Endothelial cell of umbilical vein (primary cell): ENCODE measurements at regions not wholly inside any gene's neighbourhood (a gene's known extent, or its start where the extent isn't known, plus 50 kb on each side); places are given as distances from the start of the nearest gene placed in this dataset.

ENCODE experiments used
- BruUV-seq: library from RNA; stranded (reverse); fragments of 400-500 nt; replicated peaks from 2 replicates; lab custom pipeline; 2021; lab: Mats Ljungman, UMichigan
- CTCF ChIA-PET: fragments of 300-600, 350-600 bp; sonication (Branson Sonifier 250); formaldehyde crosslinking; loops from one replicate; lab custom pipeline; 2021; ENCODE audit warnings: antibody characterized with exemption, inconsistent platforms; lab: Charles Lee
- POLR2A ChIA-PET: fragments of 300-600, 350-600 bp; sonication (Branson Sonifier 250); formaldehyde crosslinking; loops from one replicate; lab custom pipeline; 2021; ENCODE audit warnings: antibody characterized with exemption, inconsistent platforms; lab: Charles Lee
- DNase-seq: peaks from one replicate; pipeline ENCODE4 v3.0.0-alpha.2; 2011; ENCODE audit warnings: low read depth, low spot score
- FAIRE-seq: peaks from 2 replicates; lab custom pipeline; 2011; peaks lifted over from hg19 to GRCh38; lab: Jason Lieb, UNC
- H2AFZ ChIP-seq: 2 replicates; pipeline ENCODE4 v1.6.0; 2012; ENCODE audit warnings: low read depth, low read length, control low read depth, inconsistent platforms
- H3K27ac ChIP-seq: 2 replicates; pipeline ENCODE4 v1.5.1; 2011; ENCODE audit warnings: low read depth, mild to moderate bottlenecking, control low read depth, low read length, moderate library complexity; ENCODE audit not compliant: insufficient read depth
- H3K27me3 ChIP-seq, 2 experiments: 2 replicates each; pipeline versions ENCODE4 v1.6.0 to v1.6.1; 2011; ENCODE audit warnings: low read length in 2 of 2, mixed read lengths in 1 of 2; ENCODE audit not compliant: control insufficient read depth in 2 of 2, insufficient read depth in 2 of 2
- H3K36me3 ChIP-seq, 2 experiments: 2 replicates in 1 of 2; 3 replicates in 1 of 2; pipeline ENCODE4 v1.5.1; 2011; ENCODE audit warnings: low read length in 2 of 2, mild to moderate bottlenecking in 1 of 2, moderate library complexity in 1 of 2; ENCODE audit not compliant: control insufficient read depth in 2 of 2, insufficient read depth in 2 of 2; ENCODE audit errors: extremely low read depth in 1 of 2
- H3K4me1 ChIP-seq: 3 replicates; pipeline ENCODE4 v1.5.1; 2011; ENCODE audit warnings: mild to moderate bottlenecking, low read length; ENCODE audit not compliant: control insufficient read depth, insufficient read depth; ENCODE audit errors: extremely low read depth
- H3K4me2 ChIP-seq: 2 replicates; pipeline ENCODE4 v1.6.1; 2011; ENCODE audit warnings: low read length, control low read depth, mixed read lengths; ENCODE audit not compliant: insufficient read depth
- H3K4me3 ChIP-seq, 3 experiments: fragments of 200-600 bp in 1 of 3; sonication (generic), shearing (Covaris generic) in 1 of 3; replicated peaks in 1 of 3; 2 replicates each; pipeline ENCODE4 v1.5.1; 2011 to 2016; ENCODE audit warnings: control low read depth in 3 of 3, low read length in 3 of 3, mild to moderate bottlenecking in 2 of 3, inconsistent platforms in 1 of 3, low read depth in 1 of 3, moderate library complexity in 1 of 3; ENCODE audit not compliant: insufficient read depth in 1 of 3
- H3K79me2 ChIP-seq: 2 replicates; pipeline ENCODE4 v1.6.0; 2012; ENCODE audit warnings: low read length, inconsistent platforms; ENCODE audit not compliant: control insufficient read depth, insufficient read depth
- H3K9ac ChIP-seq: replicated peaks from 2 replicates; pipeline ENCODE3; 2011; ENCODE audit warnings: low read length, control low read depth; ENCODE audit not compliant: insufficient read depth; ENCODE audit errors: extremely low read depth
- H3K9me1 ChIP-seq: replicated peaks from 3 replicates; pipeline ENCODE4 v1.6.0; 2011; ENCODE audit warnings: mild to moderate bottlenecking, low read length; ENCODE audit not compliant: control insufficient read depth, insufficient read depth; ENCODE audit errors: extremely low read depth
- H3K9me3 ChIP-seq: replicated peaks from 2 replicates; pipeline ENCODE4 v1.5.1; 2012; ENCODE audit warnings: low read length, inconsistent platforms; ENCODE audit not compliant: control insufficient read depth, insufficient read depth
- H4K20me1 ChIP-seq: replicated peaks from 2 replicates; pipeline ENCODE3; 2011; ENCODE audit warnings: mild to moderate bottlenecking, low read length; ENCODE audit not compliant: control insufficient read depth, insufficient read depth; ENCODE audit errors: extremely low read depth
- CTCF ChIP-seq, 2 donors: IDR thresholded peaks; 1 replicate in 1 of 2; 2 replicates in 1 of 2; pipeline ENCODE4 v1.5.1; 2011; ENCODE audit warnings: low read length in 2 of 2, mild to moderate bottlenecking in 2 of 2, moderate library complexity in 2 of 2, control low read depth in 1 of 2, inconsistent platforms in 1 of 2, low read depth in 1 of 2; ENCODE audit not compliant: insufficient read depth in 1 of 2; ENCODE audit errors: extremely low read depth in 1 of 2
- EZH2 ChIP-seq: IDR thresholded peaks from 2 replicates; pipeline ENCODE4 v1.6.1; 2012; ENCODE audit warnings: borderline replicate concordance, low read depth, mild to moderate bottlenecking, moderate library complexity, low read length, inconsistent platforms; ENCODE audit not compliant: severe bottlenecking
- FOS ChIP-seq: IDR thresholded peaks from 2 replicates; pipeline ENCODE4 v1.6.1; 2011; ENCODE audit warnings: mild to moderate bottlenecking, low read length, moderate library complexity, borderline replicate concordance; ENCODE audit not compliant: insufficient read depth
- GATA2 ChIP-seq: IDR thresholded peaks from 2 replicates; pipeline ENCODE4 v1.7.0; 2011; ENCODE audit warnings: low read depth, mild to moderate bottlenecking, moderate library complexity, mixed read lengths, low read length; ENCODE audit not compliant: insufficient read length, insufficient read depth
- JUN ChIP-seq: IDR thresholded peaks from 2 replicates; pipeline ENCODE4 v1.6.1; 2011; ENCODE audit warnings: borderline replicate concordance, low read depth; ENCODE audit not compliant: insufficient read length, insufficient read depth
- MAX ChIP-seq: IDR thresholded peaks from 2 replicates; pipeline ENCODE4 v1.6.1; 2011; ENCODE audit not compliant: insufficient read depth, insufficient read length
- MYC ChIP-seq: IDR thresholded peaks from one replicate; pipeline ENCODE4 v1.6.1; 2011; ENCODE audit warnings: mild to moderate bottlenecking, low read depth, low read length
- POLR2A ChIP-seq: IDR thresholded peaks from 2 replicates; pipeline ENCODE4 v1.6.1; 2012; ENCODE audit warnings: low read depth, mild to moderate bottlenecking, control low read depth, low read length
- POLR2AphosphoS5 ChIP-seq: IDR thresholded peaks from 2 replicates; pipeline ENCODE4 v1.6.1; 2012; ENCODE audit warnings: low read depth, mild to moderate bottlenecking, control low read depth, low read length, moderate library complexity; ENCODE audit not compliant: insufficient read depth
- dilution Hi-C: fragments of 300-500 bp; cut with MboI; formaldehyde crosslinking; loops from one replicate; pipeline ENCODE4 v1.15.0; 2019; ENCODE audit warnings: low sequenced_read_pairs; ENCODE audit not compliant: extremely low pct_ligation_motif_present
- intact Hi-C: fragments of 100-400 bp; cut with micrococcal nuclease; formaldehyde crosslinking; loops from one replicate; pipeline ENCODE4 v1.10.0; 2022

DNA sequence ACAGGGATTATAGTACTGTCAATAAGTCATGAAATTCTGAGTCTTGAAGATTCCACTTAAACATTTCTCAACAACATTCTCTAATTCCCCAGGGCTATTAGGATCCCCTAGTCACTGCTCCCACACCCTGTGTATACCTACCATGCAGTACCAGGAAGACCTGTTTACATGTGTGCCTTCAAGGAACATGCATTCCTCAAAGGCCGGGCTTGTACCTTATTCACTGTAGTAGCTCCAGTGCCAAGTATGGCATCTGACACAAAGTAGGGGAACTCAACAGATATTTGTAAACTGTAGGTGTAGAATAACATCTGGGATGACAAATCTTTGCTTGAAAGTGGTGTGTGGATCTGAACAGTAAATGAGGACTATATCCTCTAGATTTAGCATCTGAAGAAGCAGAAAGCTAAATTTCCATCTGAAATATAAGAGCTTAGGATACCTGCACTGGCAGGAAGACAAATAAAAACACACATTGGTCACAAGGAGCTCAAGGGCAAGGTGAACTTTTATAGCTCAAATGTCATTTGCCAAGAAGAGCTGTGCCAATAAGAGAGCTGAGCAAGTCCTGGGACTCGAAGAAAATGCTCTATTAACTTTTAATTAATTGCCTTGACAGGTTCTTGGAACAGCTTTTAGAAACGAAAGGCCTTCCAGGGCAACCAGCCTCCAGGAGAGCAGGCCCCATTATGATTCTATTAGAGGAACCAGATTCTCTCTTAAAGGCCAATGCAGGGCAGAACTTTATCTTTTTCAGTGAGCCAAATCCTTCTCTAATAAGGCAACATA is 52.3 kb upstream of the MYOT start:
- no peak overlapping the region for H3K27ac ChIP-seq
- no peaks in the 10 kb centered on the region for H3K36me3 ChIP-seq
- no peaks in the 10 kb centered on the region for H3K9me1 ChIP-seq
- H4K20me1 ChIP-seq: no peaks in the 10 kb centered on the region
- H3K9me3 ChIP-seq: no peaks in the 10 kb centered on the region
- H3K4me2 ChIP-seq: no peak overlapping the region
- no peak overlapping the region for H3K4me3 ChIP-seq
- TF ChIP-seq FOS (no peak), MYC (no peak), POLR2AphosphoS5 (no peak), MAX (no peak), JUN (no peak), POLR2A (no peak), GATA2 (no peak), CTCF (IDR thresholded peaks at IDR 0.05; ENCODE audit: extremely low read depth in 1 of 2, insufficient read depth in 1 of 2, low read depth in 1 of 2, low read length in 2 of 2) (no peak), EZH2 (no peak)
- DNase-seq: no peak
- dilution Hi-C loops: no loop called here
- ChIA-PET POLR2A (no interaction called here), CTCF (interaction anchor here (1.0 to 2.4 kb wide), 5 partner anchors 10 to 186 kb away, joined by 3 to 14 read pairs (median 5); no protein-coding TSS in a partner anchor)
- intact Hi-C loops: no loop called here
- no peak for FAIRE-seq
- H3K9ac ChIP-seq: no peak overlapping the region
- H3K79me2 ChIP-seq: no peaks in the 10 kb centered on the region
- no TSS peak for BruUV-seq
- no peak overlapping the region for H2AFZ ChIP-seq
- H3K27me3 ChIP-seq: peaks cover 8 to 14% of the 10 kb centered on the region in 2 experiments
- no peaks in the 10 kb centered on the region for H3K4me1 ChIP-seq
